AG09309 (cell line): ENCODE measurements at regions not wholly inside any gene's neighbourhood (a gene's known extent, or its start where the extent isn't known, plus 50 kb on each side); places are given as distances from the start of the nearest gene placed in this dataset.

Experiments used
- DNase-seq: peaks from one replicate; pipeline ENCODE4 v3.0.0-alpha.2; 2010; ENCODE audit warnings: low read depth
- H3K4me3 ChIP-seq: 2 replicates; pipeline ENCODE4 v1.5.1; 2011; ENCODE audit warnings: mild to moderate bottlenecking, low read depth, low read length, moderate library complexity; ENCODE audit not compliant: control insufficient read depth
- CTCF ChIP-seq: IDR thresholded peaks from 2 replicates; pipeline ENCODE4 v1.5.1; 2011; ENCODE audit warnings: mild to moderate bottlenecking, low read depth, low read length, inconsistent platforms; ENCODE audit not compliant: insufficient read depth, control insufficient read depth; ENCODE audit errors: missing control alignments

GRCh38 chr6:56718236-56718635 is 75.5 kb upstream of the DST start:
- no peak for DNase-seq
- no peak for TF ChIP-seq CTCF
- no peak overlapping the region for H3K4me3 ChIP-seq

GRCh38 chr6:56716229-56716628 is 73.5 kb upstream of the DST start:
- no peak overlapping the region for H3K4me3 ChIP-seq
- no peak for DNase-seq
- TF ChIP-seq CTCF, result no peak

- H3K4me3 ChIP-seq, result no peak overlapping the region
- no peak for TF ChIP-seq CTCF
- no peak for DNase-seq
These were observed 73.1 kb upstream of the DST start for GRCh38 chr6:56715741-56716140.

- no peak for DNase-seq
These were observed 72.3 kb upstream of the DST start for GRCh38 chr6:56714982-56715456.

GRCh38 chr6:56714273-56714672 is 71.6 kb upstream of the DST start:
- TF ChIP-seq CTCF, result no peak
- no peak for DNase-seq
- H3K4me3 ChIP-seq, result no peak overlapping the region

More at GRCh38 chr6:56714982-56715456, 72.3 kb upstream of the DST start:
- no peak overlapping the region for H3K4me3 ChIP-seq
- no peak for TF ChIP-seq CTCF

- no peak overlapping the region for H3K4me3 ChIP-seq
- no peak for TF ChIP-seq CTCF
- DNase-seq, result no peak
These were observed 70.6 kb upstream of the DST start for GRCh38 chr6:56713254-56713672.

GRCh38 chr6:56710967-56711366 is 68.3 kb upstream of the DST start:
- no peak for DNase-seq
- TF ChIP-seq CTCF, result no peak
- H3K4me3 ChIP-seq, result no peak overlapping the region
